HEK293T (cell line): ENCODE measurements at regions not wholly inside any gene's neighbourhood (a gene's known extent, or its start where the extent isn't known, plus 50 kb on each side); places are given as distances from the start of the nearest gene placed in this dataset.

Source experiments
- CTBP1 ChIP-seq: fragments of 450-650 bp; IDR thresholded peaks from 2 replicates; pipeline ENCODE4 v1.6.1; 2016; ENCODE audit warnings: borderline replicate concordance
- FOXA1 ChIP-seq: fragments of 450-650 bp; IDR thresholded peaks from 2 replicates; pipeline ENCODE4 v1.6.1; 2016; ENCODE audit warnings: mild to moderate bottlenecking
- FOXM1 ChIP-seq: fragments of 450-650 bp; IDR thresholded peaks from 2 replicates; pipeline ENCODE4 v1.6.1; 2017; ENCODE audit warnings: mild to moderate bottlenecking, borderline replicate concordance
- TF ChIP-seq, protein P1 (sequence below): fragments of 450-650 bp; IDR thresholded peaks from 2 replicates; pipeline ENCODE4 v1.6.1; 2016

DNA sequence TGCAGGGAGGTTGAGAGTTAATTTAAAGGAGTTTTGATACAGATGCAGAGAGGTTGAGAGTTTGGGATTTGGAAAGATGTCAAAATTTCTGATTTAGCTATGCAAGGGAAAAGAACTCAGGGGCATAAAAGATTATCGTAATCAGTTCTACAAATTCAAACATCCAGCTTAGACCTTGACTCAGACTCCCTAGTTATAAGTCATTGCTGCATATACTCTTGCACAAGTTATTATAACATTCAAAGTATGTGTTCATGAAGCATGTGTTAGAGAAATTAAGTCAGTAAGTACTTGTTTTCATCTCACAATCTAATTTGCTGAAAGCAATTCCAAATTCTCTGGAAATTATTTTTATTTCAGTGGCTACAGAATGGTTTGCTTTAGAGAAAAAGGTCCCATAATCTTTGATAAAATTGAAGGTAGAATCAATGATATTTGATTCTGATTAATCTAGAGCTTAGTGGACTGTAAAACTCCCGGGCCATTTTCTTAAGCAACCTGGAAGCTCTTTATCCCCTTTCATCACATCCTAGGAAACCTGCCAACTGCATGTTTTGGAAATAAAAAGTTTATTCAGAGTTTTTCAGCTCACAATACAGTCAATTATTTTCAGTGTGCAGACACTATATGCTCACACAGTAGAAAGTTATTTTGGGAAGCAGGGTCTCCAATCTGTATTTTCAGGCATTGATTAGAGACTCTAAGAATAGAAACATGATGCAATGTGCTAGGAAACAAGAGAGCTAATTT, 132.9 kb upstream of the SPANXC start:
- TF ChIP-seq CTBP1 (no peak), FOXA1 (no peak), FOXM1 (no peak)
- TF ChIP-seq, protein P1, sequence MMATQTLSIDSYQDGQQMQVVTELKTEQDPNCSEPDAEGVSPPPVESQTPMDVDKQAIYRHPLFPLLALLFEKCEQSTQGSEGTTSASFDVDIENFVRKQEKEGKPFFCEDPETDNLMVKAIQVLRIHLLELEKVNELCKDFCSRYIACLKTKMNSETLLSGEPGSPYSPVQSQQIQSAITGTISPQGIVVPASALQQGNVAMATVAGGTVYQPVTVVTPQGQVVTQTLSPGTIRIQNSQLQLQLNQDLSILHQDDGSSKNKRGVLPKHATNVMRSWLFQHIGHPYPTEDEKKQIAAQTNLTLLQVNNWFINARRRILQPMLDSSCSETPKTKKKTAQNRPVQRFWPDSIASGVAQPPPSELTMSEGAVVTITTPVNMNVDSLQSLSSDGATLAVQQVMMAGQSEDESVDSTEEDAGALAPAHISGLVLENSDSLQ, result no peak
